GM12878 (cell line): ENCODE measurements at regions not wholly inside any gene's neighbourhood (a gene's known extent, or its start where the extent isn't known, plus 50 kb on each side); places are given as distances from the start of the nearest gene placed in this dataset.

Experiments used
- ATF7 ChIP-seq: fragments of 450-650 bp; IDR thresholded peaks from 2 replicates; pipeline ENCODE4 v1.6.1; 2016; ENCODE audit warnings: low read depth, mild to moderate bottlenecking
- BMI1 ChIP-seq: fragments of 450-650 bp; IDR thresholded peaks from 2 replicates; pipeline ENCODE4 v1.6.1; 2016; ENCODE audit warnings: mild to moderate bottlenecking, moderate library complexity, borderline replicate concordance
- BRCA1 ChIP-seq: IDR thresholded peaks from 2 replicates; pipeline ENCODE4 v1.6.1; 2011; ENCODE audit warnings: low read depth, low read length, improper control_type of control experiment
- CHD2 ChIP-seq: IDR thresholded peaks from 2 replicates; pipeline ENCODE4 v1.6.1; 2011; ENCODE audit warnings: low read depth, low read length, improper control_type of control experiment, borderline replicate concordance
- EED ChIP-seq: sonication (generic); IDR thresholded peaks from 2 replicates; pipeline ENCODE4 v1.6.1; 2016; ENCODE audit warnings: antibody characterized with exemption, low read depth
- ETV6 ChIP-seq, 2 experiments: fragments of 450-650 bp in 1 of 2; IDR thresholded peaks in 1 of 2; conservative IDR thresholded peaks in 1 of 2; 2 replicates each; pipeline ENCODE4 v1.6.1; 2014; ENCODE audit warnings: antibody characterized with exemption in 1 of 2, borderline replicate concordance in 1 of 2, low read depth in 1 of 2, mild to moderate bottlenecking in 1 of 2, moderate library complexity in 1 of 2
- JUNB ChIP-seq: IDR thresholded peaks from 2 replicates; pipeline ENCODE4 v1.6.1; 2016; ENCODE audit warnings: antibody characterized with exemption, mild to moderate bottlenecking
- MYB ChIP-seq: fragments of 150-350 bp; IDR thresholded peaks from 2 replicates; pipeline ENCODE4 v1.6.1; 2014; ENCODE audit warnings: mild to moderate bottlenecking, low read depth, low read length, borderline replicate concordance
- MYC ChIP-seq: IDR thresholded peaks from 2 replicates; pipeline ENCODE4 v1.6.1; 2011; ENCODE audit warnings: mild to moderate bottlenecking, low read length, moderate library complexity, inconsistent platforms; ENCODE audit not compliant: insufficient read depth, insufficient replicate concordance, insufficient read length, severe bottlenecking
- NFYA ChIP-seq: IDR thresholded peaks from 2 replicates; pipeline ENCODE4 v1.6.1; 2011; ENCODE audit warnings: low read depth, mild to moderate bottlenecking, low read length, improper control_type of control experiment, borderline replicate concordance
- NFYB ChIP-seq: IDR thresholded peaks from 2 replicates; pipeline ENCODE4 v1.6.1; 2011; ENCODE audit warnings: low read depth, mild to moderate bottlenecking, low read length, improper control_type of control experiment, moderate library complexity; ENCODE audit not compliant: insufficient read depth
- NR2C2 ChIP-seq: IDR thresholded peaks from 2 replicates; pipeline ENCODE4 v1.6.1; 2011; ENCODE audit warnings: borderline replicate concordance, low read depth; ENCODE audit not compliant: control insufficient read depth, insufficient read length
- POLR2A ChIP-seq: IDR thresholded peaks from 2 replicates; pipeline ENCODE4 v1.6.1; 2011; ENCODE audit warnings: low read depth, mild to moderate bottlenecking, low read length
- POLR2AphosphoS5 ChIP-seq: IDR thresholded peaks from 2 replicates; pipeline ENCODE4 v1.6.1; 2011; ENCODE audit warnings: mild to moderate bottlenecking, low read length, inconsistent platforms
- RBBP5 ChIP-seq: fragments of 200-600 bp; sonication (generic); conservative IDR thresholded peaks from 2 replicates; pipeline ENCODE4 v1.6.1; 2016
- SIN3A ChIP-seq: IDR thresholded peaks from 2 replicates; pipeline ENCODE4 v1.6.1; 2012; ENCODE audit warnings: low read depth, low read length, improper control_type of control experiment
- SREBF1 ChIP-seq: IDR thresholded peaks from 2 replicates; pipeline ENCODE4 v1.6.1; 2012; ENCODE audit warnings: mild to moderate bottlenecking, low read length
- SUZ12 ChIP-seq: fragments of 200-600 bp; sonication (generic); IDR thresholded peaks from one replicate; pipeline ENCODE4 v1.6.1; 2018; ENCODE audit warnings: antibody characterized with exemption, mild to moderate bottlenecking; ENCODE audit not compliant: unreplicated experiment
- TCF12 ChIP-seq: IDR thresholded peaks from 2 replicates; pipeline ENCODE4 v1.6.1; 2011; ENCODE audit warnings: low read depth, mild to moderate bottlenecking, low read length
- TCF7 ChIP-seq: IDR thresholded peaks from 2 replicates; pipeline ENCODE4 v1.6.1; 2014; ENCODE audit warnings: antibody characterized with exemption, borderline replicate concordance
- WRNIP1 ChIP-seq: IDR thresholded peaks from 2 replicates; pipeline ENCODE4 v1.6.1; 2011; ENCODE audit warnings: low read depth, low read length, improper control_type of control experiment, borderline replicate concordance
- ZNF274 ChIP-seq: IDR thresholded peaks from one replicate; pipeline ENCODE4 v1.8.0; 2011; ENCODE audit not compliant: insufficient read length, insufficient read depth
- ZNF592 ChIP-seq: fragments of 450-650 bp; IDR thresholded peaks from 2 replicates; pipeline ENCODE4 v1.6.1; 2017; ENCODE audit warnings: mild to moderate bottlenecking, moderate library complexity
- TF ChIP-seq, protein P1 (sequence below): fragments of 450-650 bp; IDR thresholded peaks from 2 replicates; pipeline ENCODE4 v1.6.1; 2017; ENCODE audit warnings: mild to moderate bottlenecking, moderate library complexity

DNA sequence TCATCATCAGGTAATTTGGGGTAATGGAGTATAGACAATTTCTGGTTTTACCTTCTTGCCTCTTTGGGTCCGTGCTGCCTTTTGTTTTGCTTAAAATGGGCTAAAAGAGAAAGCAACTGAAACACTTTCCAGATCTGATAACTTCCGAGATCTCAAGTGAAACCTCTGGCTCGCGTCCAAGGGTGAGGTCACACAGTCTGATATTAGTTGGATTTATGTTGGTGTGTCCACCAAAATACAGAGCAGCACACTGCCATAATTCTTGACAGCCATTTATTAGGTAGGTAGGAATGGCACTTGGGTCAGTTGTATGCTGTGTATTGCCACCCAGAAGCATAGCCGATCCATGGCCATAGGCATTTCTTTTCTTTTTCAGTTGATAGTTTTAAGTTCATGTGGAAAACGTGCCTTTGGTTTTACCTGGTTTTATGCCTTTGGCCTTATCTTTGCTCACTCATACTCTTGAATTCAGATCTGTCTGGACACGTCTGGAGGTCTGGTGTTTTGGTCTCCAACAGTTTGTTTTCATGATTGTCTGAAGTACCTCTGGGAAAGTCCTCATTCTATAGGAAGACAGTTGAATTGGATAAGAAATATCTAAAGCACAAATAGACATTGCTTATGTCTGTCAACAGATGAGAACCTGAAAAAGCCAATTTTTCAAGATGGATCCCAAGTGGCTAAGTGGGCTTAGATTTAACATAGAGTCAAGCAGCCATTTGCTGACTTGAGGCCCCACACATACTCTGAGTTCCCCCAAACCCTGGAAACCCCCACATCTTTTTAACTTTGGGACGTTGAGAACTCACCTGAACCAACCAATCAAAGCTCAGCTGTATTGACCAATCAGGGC is 320.8 kb downstream of the SOX4 start (continued):
- TF ChIP-seq ZNF592 (peak; percentile 77; the same call in 1 of the 2 replicates), SIN3A (no peak), JUNB (peak; percentile 65), NR2C2 (no peak), EED (peak; percentile 24; the same call in 1 of the 2 replicates), TCF12 (no peak), CHD2 (no peak), BMI1 (no peak), POLR2A (no peak), NFYB (0 out of 2 replicates have a peak, but pooled peaks have one; percentile 31), POLR2AphosphoS5 (no peak), ZNF274 (no peak), MYB (no peak), ATF7 (peak; percentile 57), SUZ12 (no peak), ETV6 (conservative IDR thresholded peaks at IDR 0.05 in 1 of 2, IDR thresholded peaks at IDR 0.05 in 1 of 2; ENCODE audit: borderline replicate concordance in 1 of 2, low read depth in 1 of 2) (peak in 1 of 2 experiments; percentile 26; a peak in 1 of 4 replicates), NFYA (no peak), TCF7 (no peak), SREBF1 (no peak), RBBP5 (no peak), WRNIP1 (no peak), MYC (no peak), BRCA1 (no peak)
- TF ChIP-seq, protein P1, sequence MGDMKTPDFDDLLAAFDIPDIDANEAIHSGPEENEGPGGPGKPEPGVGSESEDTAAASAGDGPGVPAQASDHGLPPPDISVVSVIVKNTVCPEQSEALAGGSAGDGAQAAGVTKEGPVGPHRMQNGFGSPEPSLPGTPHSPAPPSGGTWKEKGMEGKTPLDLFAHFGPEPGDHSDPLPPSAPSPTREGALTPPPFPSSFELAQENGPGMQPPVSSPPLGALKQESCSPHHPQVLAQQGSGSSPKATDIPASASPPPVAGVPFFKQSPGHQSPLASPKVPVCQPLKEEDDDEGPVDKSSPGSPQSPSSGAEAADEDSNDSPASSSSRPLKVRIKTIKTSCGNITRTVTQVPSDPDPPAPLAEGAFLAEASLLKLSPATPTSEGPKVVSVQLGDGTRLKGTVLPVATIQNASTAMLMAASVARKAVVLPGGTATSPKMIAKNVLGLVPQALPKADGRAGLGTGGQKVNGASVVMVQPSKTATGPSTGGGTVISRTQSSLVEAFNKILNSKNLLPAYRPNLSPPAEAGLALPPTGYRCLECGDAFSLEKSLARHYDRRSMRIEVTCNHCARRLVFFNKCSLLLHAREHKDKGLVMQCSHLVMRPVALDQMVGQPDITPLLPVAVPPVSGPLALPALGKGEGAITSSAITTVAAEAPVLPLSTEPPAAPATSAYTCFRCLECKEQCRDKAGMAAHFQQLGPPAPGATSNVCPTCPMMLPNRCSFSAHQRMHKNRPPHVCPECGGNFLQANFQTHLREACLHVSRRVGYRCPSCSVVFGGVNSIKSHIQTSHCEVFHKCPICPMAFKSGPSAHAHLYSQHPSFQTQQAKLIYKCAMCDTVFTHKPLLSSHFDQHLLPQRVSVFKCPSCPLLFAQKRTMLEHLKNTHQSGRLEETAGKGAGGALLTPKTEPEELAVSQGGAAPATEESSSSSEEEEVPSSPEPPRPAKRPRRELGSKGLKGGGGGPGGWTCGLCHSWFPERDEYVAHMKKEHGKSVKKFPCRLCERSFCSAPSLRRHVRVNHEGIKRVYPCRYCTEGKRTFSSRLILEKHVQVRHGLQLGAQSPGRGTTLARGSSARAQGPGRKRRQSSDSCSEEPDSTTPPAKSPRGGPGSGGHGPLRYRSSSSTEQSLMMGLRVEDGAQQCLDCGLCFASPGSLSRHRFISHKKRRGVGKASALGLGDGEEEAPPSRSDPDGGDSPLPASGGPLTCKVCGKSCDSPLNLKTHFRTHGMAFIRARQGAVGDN: peak; percentile 74; the same call in 1 of the 2 replicates
